ENCODE measurements at regions not wholly inside any gene's neighbourhood (a gene's known extent, or its start where the extent isn't known, plus 50 kb on each side); places are given as distances from the start of the nearest gene placed in this dataset.

GRCh38 chr12:88255224-88255623 lies 113.1 kb downstream of the TMTC3 start:
- no peak for TF ChIP-seq MXI1 (IDR thresholded peaks at IDR 0.05; ENCODE audit: low read depth, low read length)
- no peak for TF ChIP-seq ATF7 (IDR thresholded peaks at IDR 0.05; ENCODE audit: low read depth)
- TF ChIP-seq JUND (IDR thresholded peaks at IDR 0.05; ENCODE audit: low read depth, low read length), result no peak
- TF ChIP-seq ATF3 (IDR thresholded peaks at IDR 0.05; ENCODE audit: borderline replicate concordance, extremely low read depth, low read depth, low read length), result no peak
- TF ChIP-seq CEBPZ (IDR thresholded peaks at IDR 0.05; ENCODE audit: low read depth, low read length), result no peak
- TF ChIP-seq POLR2AphosphoS2 (IDR thresholded peaks at IDR 0.05; ENCODE audit: low read depth, low read length), result no peak
- no peak for TF ChIP-seq SMAD1 (IDR thresholded peaks at IDR 0.05; ENCODE audit: low read depth, partially characterized antibody)
- TF ChIP-seq MYC (IDR thresholded peaks at IDR 0.05; ENCODE audit: insufficient read depth, insufficient read length, insufficient replicate concordance, low read length, severe bottlenecking), result no peak
- TF ChIP-seq SMC3 (IDR thresholded peaks at IDR 0.05; ENCODE audit: borderline replicate concordance, low read length), result no peak
- TF ChIP-seq ZNF217 (IDR thresholded peaks at IDR 0.05), result no peak
- TF ChIP-seq, protein P1, sequence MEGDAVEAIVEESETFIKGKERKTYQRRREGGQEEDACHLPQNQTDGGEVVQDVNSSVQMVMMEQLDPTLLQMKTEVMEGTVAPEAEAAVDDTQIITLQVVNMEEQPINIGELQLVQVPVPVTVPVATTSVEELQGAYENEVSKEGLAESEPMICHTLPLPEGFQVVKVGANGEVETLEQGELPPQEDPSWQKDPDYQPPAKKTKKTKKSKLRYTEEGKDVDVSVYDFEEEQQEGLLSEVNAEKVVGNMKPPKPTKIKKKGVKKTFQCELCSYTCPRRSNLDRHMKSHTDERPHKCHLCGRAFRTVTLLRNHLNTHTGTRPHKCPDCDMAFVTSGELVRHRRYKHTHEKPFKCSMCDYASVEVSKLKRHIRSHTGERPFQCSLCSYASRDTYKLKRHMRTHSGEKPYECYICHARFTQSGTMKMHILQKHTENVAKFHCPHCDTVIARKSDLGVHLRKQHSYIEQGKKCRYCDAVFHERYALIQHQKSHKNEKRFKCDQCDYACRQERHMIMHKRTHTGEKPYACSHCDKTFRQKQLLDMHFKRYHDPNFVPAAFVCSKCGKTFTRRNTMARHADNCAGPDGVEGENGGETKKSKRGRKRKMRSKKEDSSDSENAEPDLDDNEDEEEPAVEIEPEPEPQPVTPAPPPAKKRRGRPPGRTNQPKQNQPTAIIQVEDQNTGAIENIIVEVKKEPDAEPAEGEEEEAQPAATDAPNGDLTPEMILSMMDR (IDR thresholded peaks at IDR 0.05 in 2 of 3, conservative IDR thresholded peaks at IDR 0.05 in 1 of 3; ENCODE audit: control insufficient read depth in 2 of 3, extremely low read depth in 1 of 3, insufficient read depth in 1 of 3, low read depth in 3 of 3, low read length in 3 of 3), result no peak
